GM21717 (cell line): ENCODE measurements at regions not wholly inside any gene's neighbourhood (a gene's known extent, or its start where the extent isn't known, plus 50 kb on each side); places are given as distances from the start of the nearest gene placed in this dataset.
A peak's percentile ranks its signal among the peaks of the same experiment; 100 is the strongest.

Experiments
- ATAC-seq: cut with Tn5 transposase; IDR thresholded peaks from one replicate; pipeline ENCODE4 v1.9.1; 2021; ENCODE audit warnings: mild to moderate bottlenecking, moderate library complexity; ENCODE audit not compliant: unreplicated experiment

- no peak for ATAC-seq
Observed at GRCh38 chr3:116767726-116768125, 58.1 kb downstream of the TUSC7 start.

GRCh38 chr3:116770815-116771450, 61.4 kb downstream of the TUSC7 start:
- ATAC-seq: peak; percentile 99

GRCh38 chr3:116776880-116777785, 67.6 kb downstream of the TUSC7 start:
- no peak for ATAC-seq

GRCh38 chr3:116785226-116785625, 75.6 kb downstream of the TUSC7 start:
- ATAC-seq: no peak

- ATAC-seq: no peak
Observed at GRCh38 chr3:116802651-116803050, 93.1 kb downstream of the TUSC7 start.

- ATAC-seq: no peak
Observed at GRCh38 chr3:116806351-116806750, 96.8 kb downstream of the TUSC7 start.

- no peak for ATAC-seq
Observed at GRCh38 chr3:116808725-116809124, 99.1 kb downstream of the TUSC7 start.

- ATAC-seq: no peak
Observed at GRCh38 chr3:116809208-116809607, 99.6 kb downstream of the TUSC7 start.

- ATAC-seq: no peak
Observed at GRCh38 chr3:116811754-116812153, 102.2 kb downstream of the TUSC7 start.

- no peak for ATAC-seq
Observed at GRCh38 chr3:116812949-116813348, 103.4 kb downstream of the TUSC7 start.

GRCh38 chr3:116815321-116815720, 105.7 kb downstream of the TUSC7 start:
- no peak for ATAC-seq

- no peak for ATAC-seq
Observed at GRCh38 chr3:116815831-116816588, 106.4 kb downstream of the TUSC7 start.

- ATAC-seq: no peak
Observed at GRCh38 chr3:116821371-116821770, 111.8 kb downstream of the TUSC7 start.

- no peak for ATAC-seq
Observed at GRCh38 chr3:116824208-116824607, 114.6 kb downstream of the TUSC7 start.

- ATAC-seq: no peak
Observed at GRCh38 chr3:116833202-116833601, 123.6 kb downstream of the TUSC7 start.

- ATAC-seq: no peak
Observed at GRCh38 chr3:116834816-116835215, 125.2 kb downstream of the TUSC7 start.

- ATAC-seq: no peak
Observed at GRCh38 chr3:116835658-116836057, 126.1 kb downstream of the TUSC7 start.

- ATAC-seq: no peak
Observed at GRCh38 chr3:116836286-116836685, 126.7 kb downstream of the TUSC7 start.

GRCh38 chr3:116837483-116837882, 127.9 kb downstream of the TUSC7 start:
- no peak for ATAC-seq

GRCh38 chr3:116841003-116841735, 131.6 kb downstream of the TUSC7 start:
- ATAC-seq: no peak
